Stimulated activated CD4-positive, alpha-beta T cell treated with anti-CD3 and anti-CD28 coated beads, Interleukin-12 subunit alpha, Interleukin-12 subunit beta, amount 100 ng/mL, for 48 hours (primary cell): ENCODE measurements at regions not wholly inside any gene's neighbourhood (a gene's known extent, or its start where the extent isn't known, plus 50 kb on each side); places are given as distances from the start of the nearest gene placed in this dataset.
"Not testable (repeated sequence)": the region's sequence is repeated elsewhere in the genome, so short reads cannot be mapped to it uniquely, and the experiment has no call there.

Experiments used
- DNase-seq, 3 donors: peaks; one replicate each; pipeline ENCODE4 v3.0.0-alpha.2; 2020; ENCODE audit warnings: low read depth in 2 of 3, low spot score in 1 of 3

- no peak for DNase-seq
Measured at GRCh38 chr13:88817560-88817959, 1146.4 kb downstream of the SLITRK5 start.

- no peak for DNase-seq
Measured at GRCh38 chr13:88823114-88823513, 1151.9 kb downstream of the SLITRK5 start.

DNA sequence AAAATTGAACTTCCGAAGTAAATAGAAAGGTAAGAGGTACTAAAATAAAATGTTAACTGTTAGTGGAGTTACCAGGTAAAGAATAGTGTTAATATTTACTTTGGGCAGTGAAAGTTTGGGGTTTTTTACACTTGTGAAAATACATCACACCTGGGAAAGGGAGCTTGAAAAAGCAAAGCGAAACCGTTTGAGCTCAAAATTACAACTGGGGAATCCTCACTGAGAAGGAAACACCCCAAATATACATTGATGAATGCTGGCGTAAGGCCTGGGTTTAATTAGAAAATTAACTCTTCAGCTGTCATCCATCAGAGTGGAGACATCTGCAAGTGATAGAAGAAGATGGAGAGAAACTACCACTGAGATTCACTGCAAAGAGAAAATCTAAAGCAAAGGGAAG, 1153.0 kb downstream of the SLITRK5 start:
- DNase-seq: no peak

- DNase-seq: no peak
Measured at GRCh38 chr13:88840085-88840484, 1168.9 kb downstream of the SLITRK5 start.

DNA sequence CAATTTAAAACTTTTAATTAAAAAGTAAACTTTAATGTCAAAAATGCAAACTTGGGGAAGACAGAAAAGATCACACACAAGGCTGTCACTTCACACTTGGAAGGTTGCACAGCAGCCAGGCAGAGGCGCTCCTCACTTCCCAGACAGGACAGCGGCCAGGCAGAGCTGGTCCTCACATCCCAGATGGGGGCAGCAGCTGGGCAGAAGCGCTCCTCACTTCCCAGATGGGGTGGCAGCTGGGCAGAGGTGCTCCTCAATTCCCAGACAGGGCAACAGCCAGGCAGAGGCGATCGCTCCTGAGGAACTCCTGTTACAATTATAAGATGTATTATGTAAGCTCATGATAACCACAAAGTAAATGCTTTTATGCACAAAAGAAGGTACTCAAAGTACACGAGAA, 1181.1 kb downstream of the SLITRK5 start:
- DNase-seq: not testable (repeated sequence)

- no peak for DNase-seq
Measured at GRCh38 chr13:88857256-88857655, 1186.1 kb downstream of the SLITRK5 start.

DNA sequence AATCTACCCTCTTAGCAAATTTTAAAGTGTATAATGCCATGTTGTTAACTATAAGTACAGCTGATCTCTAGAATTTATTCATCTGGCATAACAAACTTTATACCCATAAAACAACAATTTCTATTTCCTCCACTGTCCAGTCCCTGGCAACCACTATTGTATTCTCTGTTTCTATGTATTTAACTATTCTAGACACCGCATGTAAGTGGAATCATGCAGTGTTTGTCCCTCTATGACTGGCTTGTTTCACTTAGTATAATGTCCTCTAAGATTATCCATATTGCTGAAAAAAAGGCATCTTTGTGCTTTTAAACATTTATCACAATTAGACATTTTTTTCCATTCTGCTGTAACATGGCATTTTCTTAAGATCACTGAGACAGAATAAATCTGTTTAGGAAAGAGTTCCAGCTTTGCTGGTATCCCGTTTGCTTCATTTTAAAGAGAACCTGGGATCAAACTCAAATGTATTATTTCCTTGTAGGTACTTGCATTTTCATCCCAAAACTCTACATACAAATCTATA, 1191.0 kb downstream of the SLITRK5 start:
- no peak for DNase-seq

DNA sequence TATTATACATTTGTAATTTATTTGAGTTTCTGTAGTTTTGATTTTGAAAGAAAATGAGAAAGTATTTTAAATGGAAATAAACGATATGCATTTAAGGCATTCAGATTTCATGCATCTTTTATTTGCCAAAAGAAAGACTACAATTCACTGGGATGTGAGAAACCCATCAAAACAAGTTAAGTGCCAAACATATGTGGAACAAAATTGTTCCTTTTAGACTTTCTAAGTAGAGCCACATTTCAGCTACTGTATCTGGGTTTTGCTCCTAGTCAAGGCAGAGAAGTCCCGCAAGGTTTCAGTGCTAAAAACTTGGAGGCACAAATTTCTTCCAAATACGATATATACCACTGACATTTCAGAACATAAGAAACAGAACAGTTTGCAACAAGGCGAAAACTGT, 1191.9 kb downstream of the SLITRK5 start:
- DNase-seq: no peak

GRCh38 chr13:88866195-88866594, 1195.0 kb downstream of the SLITRK5 start:
- no peak for DNase-seq

DNA sequence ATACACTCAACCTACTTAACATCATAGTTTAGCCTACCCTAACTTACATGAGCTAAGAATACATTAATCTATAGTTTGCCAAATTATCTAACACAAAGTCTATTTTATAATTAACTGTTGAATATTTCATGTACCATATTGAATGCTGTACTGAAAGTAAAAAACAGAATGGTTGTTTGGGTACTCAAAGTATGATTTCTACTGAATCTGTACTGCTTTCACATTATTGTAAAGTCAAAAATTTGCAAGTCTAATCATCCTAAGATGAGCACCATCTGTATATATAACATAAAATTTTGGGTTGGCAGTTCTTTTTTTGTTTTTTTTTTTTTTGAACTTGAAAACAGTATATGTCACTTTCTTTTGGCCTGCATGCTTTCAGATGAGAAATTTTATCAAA, 1212.6 kb downstream of the SLITRK5 start:
- no peak for DNase-seq

DNA sequence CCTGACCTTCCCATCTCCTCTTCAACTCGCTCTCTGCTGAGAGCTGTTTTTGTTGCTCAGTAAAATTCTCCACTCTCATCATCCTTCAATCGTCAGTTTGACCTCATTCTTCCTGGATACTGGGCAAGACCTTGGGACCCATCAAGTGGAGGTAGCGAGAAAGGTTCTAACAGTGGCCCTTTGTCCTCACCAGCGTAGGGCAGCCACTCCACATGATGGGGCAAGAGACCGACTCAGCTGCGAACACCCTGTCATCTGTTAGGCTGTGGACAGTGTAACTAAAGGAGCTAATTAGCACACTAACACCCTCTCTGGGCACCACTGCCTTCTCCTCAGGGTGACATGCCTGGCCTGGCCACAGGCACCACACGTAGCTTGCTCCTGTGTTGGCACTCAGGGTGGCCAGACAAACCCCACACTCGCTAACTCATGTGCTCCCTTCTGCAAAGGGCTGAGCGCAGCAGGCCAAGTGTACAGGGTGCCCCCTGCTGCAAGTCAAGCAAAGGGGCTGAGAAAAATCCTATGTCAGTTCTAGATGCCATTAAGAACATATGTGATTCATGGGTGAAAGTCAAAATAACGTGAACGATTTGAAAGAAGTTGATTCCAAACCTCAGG, 1216.0 kb downstream of the SLITRK5 start:
- DNase-seq: no peak

DNA sequence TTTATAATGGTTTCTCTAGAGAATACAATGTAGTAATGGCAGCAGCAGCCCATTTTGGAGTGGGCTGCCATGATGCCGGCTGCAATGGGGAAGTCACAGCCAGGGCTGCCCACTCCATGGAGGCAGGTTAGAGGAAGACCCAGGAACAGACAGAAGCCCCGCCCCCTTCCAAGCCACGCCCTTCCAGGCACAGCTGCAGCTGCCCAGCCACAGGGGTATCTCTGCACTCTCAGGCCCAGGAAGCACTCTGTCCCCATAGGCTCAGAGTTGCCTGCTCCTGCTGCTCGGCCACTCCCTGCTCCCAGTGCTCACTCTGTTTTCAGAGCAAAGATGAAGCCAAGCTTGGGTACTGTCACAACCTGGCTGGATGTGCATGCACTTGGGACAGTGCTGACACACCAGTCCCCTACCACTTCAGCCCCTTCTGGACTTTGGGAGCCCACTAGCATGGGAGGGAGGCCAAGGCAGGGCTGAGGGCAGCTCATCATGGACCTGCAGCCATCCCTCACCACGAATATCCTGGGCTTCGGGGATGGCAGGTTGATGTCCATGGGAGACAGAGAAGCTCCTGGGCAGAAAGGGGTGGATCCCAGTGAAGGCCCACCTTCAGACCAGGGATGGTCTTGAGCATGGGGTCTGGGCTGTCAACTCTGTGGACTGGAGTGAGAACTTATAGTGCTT, 1224.2 kb downstream of the SLITRK5 start:
- no peak for DNase-seq

DNA sequence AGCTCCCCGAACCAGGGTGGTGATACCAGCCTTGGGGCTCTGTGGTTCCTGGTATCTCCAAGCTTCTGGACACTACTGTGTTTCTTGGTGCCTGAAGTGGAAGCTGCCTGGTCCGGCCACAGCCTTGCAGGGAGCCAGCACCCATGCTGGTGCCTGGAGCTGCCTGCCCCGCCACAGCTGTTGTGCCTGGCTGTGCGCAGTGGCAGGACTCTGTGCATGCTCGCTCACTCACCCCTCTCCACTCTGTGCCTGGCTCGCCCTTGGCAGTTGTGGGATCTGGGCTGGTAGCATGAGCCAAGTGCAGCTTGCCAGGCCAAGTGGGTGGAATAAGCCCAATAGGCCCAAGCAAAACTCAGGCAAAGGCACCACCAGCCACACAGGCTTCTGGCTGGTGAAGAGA, 1225.3 kb downstream of the SLITRK5 start:
- no peak for DNase-seq

GRCh38 chr13:88908961-88909441, 1237.8 kb downstream of the SLITRK5 start:
- no peak for DNase-seq

DNA sequence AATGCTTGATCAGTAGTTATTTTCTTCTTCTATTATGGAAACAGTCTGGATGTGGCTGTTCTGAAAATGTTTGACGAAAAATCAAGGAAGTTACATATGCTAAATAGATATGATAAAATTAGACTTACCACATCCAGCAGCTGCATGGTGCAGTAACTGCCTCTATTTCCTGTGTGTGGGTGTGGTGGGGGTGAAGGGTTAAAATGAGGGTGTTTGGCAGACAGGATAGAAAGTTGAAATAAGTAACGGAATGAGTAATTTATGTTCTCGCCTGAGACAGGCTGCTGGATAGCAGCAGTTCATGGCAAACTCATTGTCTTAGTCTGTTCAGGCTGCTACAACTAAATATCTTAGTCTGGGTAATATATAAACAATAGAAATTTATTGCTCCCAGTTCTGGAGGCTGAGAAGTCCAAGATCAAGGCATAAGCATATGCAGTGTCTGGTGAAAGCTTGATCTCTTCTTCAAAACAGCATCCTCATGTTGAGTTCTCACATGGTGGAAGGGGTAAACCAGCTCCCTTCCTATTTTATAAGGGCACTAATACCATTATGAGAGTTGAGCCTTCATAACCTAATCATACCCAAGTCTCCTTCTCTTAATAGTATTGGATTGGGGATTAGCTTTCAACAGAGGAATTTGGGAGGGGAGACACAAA, 1248.9 kb downstream of the SLITRK5 start:
- DNase-seq: peak in 1 of 3 donors; percentile 12

DNA sequence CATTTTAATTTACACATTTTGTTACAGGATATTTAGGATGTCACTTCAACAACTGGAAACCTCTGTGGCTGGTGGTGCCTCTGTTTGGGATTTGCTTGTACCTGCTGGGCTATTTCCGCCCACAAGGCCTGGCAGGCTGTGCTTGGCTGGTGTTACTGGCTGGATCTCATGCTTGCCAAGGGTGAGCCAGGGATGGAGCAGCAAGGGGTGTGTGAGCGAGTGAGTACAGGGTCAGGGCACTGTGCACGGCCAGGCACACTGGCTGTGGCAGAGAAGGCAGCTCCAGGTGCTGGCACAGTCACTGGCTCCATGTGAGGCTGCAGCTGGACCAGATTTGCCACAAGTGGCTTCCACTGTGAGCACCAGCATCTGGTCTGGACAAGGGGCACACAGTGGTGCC, 1254.8 kb downstream of the SLITRK5 start:
- DNase-seq: no peak

GRCh38 chr13:88926890-88927502, 1255.8 kb downstream of the SLITRK5 start:
- no peak for DNase-seq

- DNase-seq: no peak
Measured at GRCh38 chr13:88932950-88933349, 1261.8 kb downstream of the SLITRK5 start.

DNA sequence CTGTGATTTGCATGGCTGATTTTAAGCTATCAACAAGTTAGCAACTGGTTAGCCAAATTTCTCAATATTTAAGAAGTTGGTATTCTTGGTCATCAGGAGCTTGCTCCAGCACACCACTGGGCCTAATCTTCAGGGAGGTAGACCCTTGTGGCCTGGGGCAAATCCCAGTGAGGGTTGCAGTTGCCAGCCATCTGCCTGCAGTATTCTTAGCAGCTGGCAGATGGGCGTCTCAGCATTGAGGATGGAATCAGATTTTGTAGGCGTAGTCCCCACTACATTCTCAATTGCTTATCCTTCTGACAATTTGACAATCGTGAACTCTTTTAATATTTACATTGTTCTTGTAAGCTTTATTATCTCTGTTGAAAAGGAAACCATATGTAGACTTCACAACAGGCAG, 1266.2 kb downstream of the SLITRK5 start:
- no peak for DNase-seq

GRCh38 chr13:88945793-88946192, 1274.6 kb downstream of the SLITRK5 start:
- DNase-seq: no peak

DNA sequence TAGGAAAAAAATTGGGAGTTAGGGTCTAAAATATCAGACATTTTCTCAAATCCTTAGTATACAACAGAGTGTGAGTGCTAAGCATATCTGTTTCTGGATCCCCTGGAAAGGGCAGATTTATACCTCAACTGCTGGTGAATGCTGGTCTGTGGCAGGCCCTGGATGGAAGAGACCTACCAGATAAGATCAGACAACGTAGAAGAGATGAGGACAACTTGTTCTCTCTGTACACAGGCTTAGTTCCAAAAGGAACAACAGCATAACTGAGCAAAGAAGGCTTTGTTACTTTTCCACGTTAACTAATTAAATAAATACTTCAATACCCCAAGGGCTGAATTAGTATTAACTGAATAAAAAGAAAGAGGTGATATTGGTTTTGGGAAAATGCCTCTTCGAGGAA, 1277.3 kb downstream of the SLITRK5 start:
- DNase-seq: no peak

DNA sequence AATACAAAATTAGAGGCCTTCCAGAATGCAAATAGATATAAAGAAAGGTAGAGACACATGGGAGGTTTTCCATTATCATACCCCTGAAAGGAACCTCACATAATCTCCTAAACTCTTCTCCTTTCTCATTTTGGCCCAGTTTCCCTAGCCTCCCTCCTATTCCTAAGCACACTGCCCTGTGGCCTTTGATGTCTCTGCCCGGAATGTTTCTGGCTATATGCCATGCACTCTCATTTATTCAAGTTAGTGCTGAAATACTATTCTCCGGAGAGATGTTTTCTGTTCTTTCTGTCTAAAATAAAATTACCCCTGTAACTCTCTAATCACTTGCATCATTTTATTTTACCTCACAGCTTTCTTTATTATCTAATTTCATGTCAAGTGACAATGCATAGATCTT, 1287.7 kb downstream of the SLITRK5 start:
- no peak for DNase-seq
